OCI-LY3 (cell line): ENCODE measurements at regions not wholly inside any gene's neighbourhood (a gene's known extent, or its start where the extent isn't known, plus 50 kb on each side); places are given as distances from the start of the nearest gene placed in this dataset.

ENCODE experiments used
- H2AFZ ChIP-seq: fragments of 200-600, 300-600 bp; shearing (Covaris generic); 2 replicates; pipeline ENCODE4 v1.6.0; 2014; ENCODE audit warnings: antibody characterized with exemption, low read depth, low read length
- H3K27ac ChIP-seq: fragments of 200-600, 300-600 bp; sonication (generic); 2 replicates; pipeline ENCODE4 v1.5.1; 2014; ENCODE audit warnings: mild to moderate bottlenecking, low read length, moderate library complexity, mixed read lengths
- H3K27me3 ChIP-seq: fragments of 200-600, 300-600 bp; sonication (generic); 2 replicates; pipeline ENCODE4 v1.6.1; 2014; ENCODE audit warnings: low read depth, low read length, mixed read lengths
- H3K36me3 ChIP-seq: fragments of 200-600, 300-600 bp; sonication (generic); replicated peaks from 2 replicates; pipeline ENCODE3; 2014; ENCODE audit warnings: low read depth, low read length, mixed read lengths
- H3K4me1 ChIP-seq: fragments of 300-600, 200-600 bp; sonication (generic); 2 replicates; pipeline ENCODE4 v1.6.1; 2014; ENCODE audit warnings: low read length, mixed read lengths
- H3K4me2 ChIP-seq: fragments of 200-600, 300-600 bp; sonication (generic); 2 replicates; pipeline ENCODE4 v1.6.1; 2014; ENCODE audit warnings: low read length, mixed read lengths
- H3K4me3 ChIP-seq: fragments of 300-600, 200-600 bp; sonication (generic); 2 replicates; pipeline ENCODE4 v1.5.1; 2014; ENCODE audit warnings: antibody characterized with exemption, mild to moderate bottlenecking, low read length, moderate library complexity
- H3K79me2 ChIP-seq: fragments of 300-600, 200-600 bp; shearing (Covaris generic); 2 replicates; pipeline ENCODE4 v1.6.1; 2014; ENCODE audit warnings: mild to moderate bottlenecking, low read length, mixed read lengths
- H3K9ac ChIP-seq: fragments of 300-600, 200-600 bp; shearing (Covaris generic); 2 replicates; pipeline ENCODE4 v1.6.0; 2014; ENCODE audit warnings: mild to moderate bottlenecking, low read length, moderate library complexity
- H3K9me3 ChIP-seq: fragments of 200-600, 300-600 bp; shearing (Covaris generic); 2 replicates; pipeline ENCODE4 v1.6.1; 2014; ENCODE audit warnings: low read length, mixed read lengths; ENCODE audit not compliant: insufficient read depth
- H4K20me1 ChIP-seq: fragments of 200-600, 300-600 bp; sonication (generic); 2 replicates; pipeline ENCODE4 v1.6.1; 2016; ENCODE audit warnings: low read length, mixed read lengths; ENCODE audit not compliant: insufficient read depth
- EZH2phosphoT487 ChIP-seq: fragments of 200-600 bp; shearing (Covaris generic); IDR thresholded peaks from 2 replicates; pipeline ENCODE4 v1.6.1; 2018; ENCODE audit warnings: antibody characterized with exemption, mixed run types, low read depth
- TF ChIP-seq, protein P1 (sequence below): fragments of 200-600, 300-600 bp; sonication (generic); IDR thresholded peaks from 2 replicates; pipeline ENCODE4 v1.5.1; 2014; ENCODE audit warnings: antibody characterized with exemption, low read length, low read depth

DNA sequence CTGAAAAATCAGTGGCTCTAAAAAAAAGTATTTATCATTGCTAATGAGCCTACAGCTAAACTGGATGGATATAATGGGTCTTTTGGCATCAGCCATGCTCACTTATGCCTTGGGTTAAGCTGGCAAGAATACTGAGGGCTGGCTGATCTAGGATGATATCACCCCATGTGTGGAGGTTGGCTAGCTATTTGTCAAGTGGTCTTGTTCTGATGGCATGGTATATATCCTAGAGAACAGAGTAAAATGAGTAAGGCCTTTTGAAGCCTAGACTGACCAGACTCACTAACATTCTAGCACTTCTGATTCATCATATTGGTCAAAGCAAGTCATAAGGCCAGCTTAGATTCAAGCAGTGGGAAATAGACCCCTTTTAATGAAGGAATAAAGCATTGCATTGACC, 383.0 kb downstream of the SLITRK1 start:
- H3K4me2 ChIP-seq = no peak overlapping the region

DNA sequence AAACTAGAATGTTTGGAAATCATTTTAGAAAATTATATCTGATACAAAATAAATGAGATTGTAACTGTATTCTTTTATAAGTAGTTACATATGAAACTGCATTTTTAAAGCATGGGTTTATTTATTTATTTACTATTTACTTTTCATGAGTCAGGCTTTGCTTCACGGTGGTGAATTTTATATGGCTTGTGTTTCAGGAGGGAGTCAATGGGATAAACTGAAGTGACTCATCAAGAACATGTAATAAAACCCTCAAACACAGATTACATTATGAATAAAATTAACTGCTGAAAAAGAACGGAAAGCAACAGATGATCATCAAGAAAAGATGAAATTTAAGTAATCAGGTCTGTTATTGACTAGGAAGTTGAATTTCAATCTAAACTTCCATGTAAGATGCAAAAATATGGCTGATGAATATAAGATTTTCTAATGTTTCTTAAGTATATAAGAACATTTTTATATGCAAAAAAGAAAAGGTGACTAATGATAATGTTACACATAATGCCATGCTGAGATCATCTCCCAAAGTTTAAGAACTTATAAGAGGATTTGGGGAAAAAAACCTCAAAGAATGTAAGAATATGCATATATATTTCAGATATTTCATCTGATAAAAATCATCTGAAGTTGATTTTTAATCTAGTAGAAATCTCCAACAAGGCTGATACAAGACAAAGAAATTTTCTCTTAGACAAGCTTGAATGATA, 383.6 kb downstream of the SLITRK1 start:
- no peak overlapping the region for H3K4me3 ChIP-seq
- H3K27me3 ChIP-seq = no peaks in the 10 kb centered on the region
- H3K36me3 ChIP-seq = no peaks in the 10 kb centered on the region
- H4K20me1 ChIP-seq = no peaks in the 10 kb centered on the region
- no peaks in the 10 kb centered on the region for H3K4me1 ChIP-seq
- H3K9me3 ChIP-seq = no peaks in the 10 kb centered on the region
- H3K9ac ChIP-seq = no peak overlapping the region
- no peak overlapping the region for H3K27ac ChIP-seq
- no peak overlapping the region for H2AFZ ChIP-seq
- H3K4me2 ChIP-seq = no peak overlapping the region
- TF ChIP-seq, protein P1, sequence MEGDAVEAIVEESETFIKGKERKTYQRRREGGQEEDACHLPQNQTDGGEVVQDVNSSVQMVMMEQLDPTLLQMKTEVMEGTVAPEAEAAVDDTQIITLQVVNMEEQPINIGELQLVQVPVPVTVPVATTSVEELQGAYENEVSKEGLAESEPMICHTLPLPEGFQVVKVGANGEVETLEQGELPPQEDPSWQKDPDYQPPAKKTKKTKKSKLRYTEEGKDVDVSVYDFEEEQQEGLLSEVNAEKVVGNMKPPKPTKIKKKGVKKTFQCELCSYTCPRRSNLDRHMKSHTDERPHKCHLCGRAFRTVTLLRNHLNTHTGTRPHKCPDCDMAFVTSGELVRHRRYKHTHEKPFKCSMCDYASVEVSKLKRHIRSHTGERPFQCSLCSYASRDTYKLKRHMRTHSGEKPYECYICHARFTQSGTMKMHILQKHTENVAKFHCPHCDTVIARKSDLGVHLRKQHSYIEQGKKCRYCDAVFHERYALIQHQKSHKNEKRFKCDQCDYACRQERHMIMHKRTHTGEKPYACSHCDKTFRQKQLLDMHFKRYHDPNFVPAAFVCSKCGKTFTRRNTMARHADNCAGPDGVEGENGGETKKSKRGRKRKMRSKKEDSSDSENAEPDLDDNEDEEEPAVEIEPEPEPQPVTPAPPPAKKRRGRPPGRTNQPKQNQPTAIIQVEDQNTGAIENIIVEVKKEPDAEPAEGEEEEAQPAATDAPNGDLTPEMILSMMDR = no peak
- TF ChIP-seq EZH2phosphoT487 = no peak
- no peaks in the 10 kb centered on the region for H3K79me2 ChIP-seq

More for the DNA sequence above, 383.0 kb downstream of the SLITRK1 start:
- no peak overlapping the region for H3K4me3 ChIP-seq
- H2AFZ ChIP-seq = no peak overlapping the region
- no peaks in the 10 kb centered on the region for H3K79me2 ChIP-seq
- no peaks in the 10 kb centered on the region for H3K9me3 ChIP-seq
- no peaks in the 10 kb centered on the region for H4K20me1 ChIP-seq
- H3K27ac ChIP-seq = no peak overlapping the region
- no peaks in the 10 kb centered on the region for H3K4me1 ChIP-seq
- TF ChIP-seq EZH2phosphoT487 = no peak
- TF ChIP-seq, protein P1 = no peak
- H3K9ac ChIP-seq = no peak overlapping the region
- H3K27me3 ChIP-seq = no peaks in the 10 kb centered on the region
- no peaks in the 10 kb centered on the region for H3K36me3 ChIP-seq

DNA sequence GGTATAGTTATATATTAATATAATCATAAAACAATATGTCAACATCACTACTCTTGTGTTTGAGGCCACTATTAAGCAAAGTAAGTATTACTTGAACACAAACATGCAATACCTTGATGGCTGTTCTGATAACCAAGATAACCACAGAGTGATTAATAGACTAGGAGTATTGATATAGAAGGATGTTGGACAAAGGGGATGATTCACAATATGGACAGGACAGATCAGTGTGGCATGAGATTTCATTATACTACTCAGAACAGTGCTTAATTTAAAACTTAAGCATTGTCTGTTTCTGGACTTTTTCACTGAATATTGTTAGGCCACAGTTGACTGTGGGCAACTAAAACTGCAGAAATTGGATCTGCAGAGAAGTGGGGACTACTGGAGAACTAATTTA, 384.2 kb downstream of the SLITRK1 start:
- H4K20me1 ChIP-seq = no peaks in the 10 kb centered on the region
- H2AFZ ChIP-seq = no peak overlapping the region
- no peak overlapping the region for H3K27ac ChIP-seq
- no peak overlapping the region for H3K9ac ChIP-seq
- no peaks in the 10 kb centered on the region for H3K79me2 ChIP-seq
- H3K4me1 ChIP-seq = no peaks in the 10 kb centered on the region
- H3K27me3 ChIP-seq = no peaks in the 10 kb centered on the region
- no peaks in the 10 kb centered on the region for H3K36me3 ChIP-seq
- H3K9me3 ChIP-seq = no peaks in the 10 kb centered on the region
- TF ChIP-seq, protein P1 = no peak
- TF ChIP-seq EZH2phosphoT487 = no peak
- H3K4me2 ChIP-seq = no peak overlapping the region
- H3K4me3 ChIP-seq = no peak overlapping the region

GRCh38 chr13:83496501-83496900, 385.8 kb downstream of the SLITRK1 start:
- Histone ChIP-seq H3K27me3 (no peaks in the 10 kb centered on the region), H3K36me3 (no peaks in the 10 kb centered on the region), H4K20me1 (no peaks in the 10 kb centered on the region), H3K4me2 (no peak overlapping the region), H3K4me1 (no peaks in the 10 kb centered on the region), H3K9me3 (no peaks in the 10 kb centered on the region), H3K27ac (no peak overlapping the region), H3K79me2 (no peaks in the 10 kb centered on the region), H3K9ac (no peak overlapping the region), H3K4me3 (no peak overlapping the region), H2AFZ (no peak overlapping the region)
- no peak for TF ChIP-seq EZH2phosphoT487
- TF ChIP-seq, protein P1 = no peak
